GM19463 (cell line): ENCODE measurements at regions not wholly inside any gene's neighbourhood (a gene's known extent, or its start where the extent isn't known, plus 50 kb on each side); places are given as distances from the start of the nearest gene placed in this dataset.

ENCODE experiments used
- ATAC-seq: cut with Tn5 transposase; IDR thresholded peaks from one replicate; pipeline ENCODE4 v1.9.1; 2021; ENCODE audit warnings: mild to moderate bottlenecking, moderate library complexity; ENCODE audit not compliant: unreplicated experiment

DNA sequence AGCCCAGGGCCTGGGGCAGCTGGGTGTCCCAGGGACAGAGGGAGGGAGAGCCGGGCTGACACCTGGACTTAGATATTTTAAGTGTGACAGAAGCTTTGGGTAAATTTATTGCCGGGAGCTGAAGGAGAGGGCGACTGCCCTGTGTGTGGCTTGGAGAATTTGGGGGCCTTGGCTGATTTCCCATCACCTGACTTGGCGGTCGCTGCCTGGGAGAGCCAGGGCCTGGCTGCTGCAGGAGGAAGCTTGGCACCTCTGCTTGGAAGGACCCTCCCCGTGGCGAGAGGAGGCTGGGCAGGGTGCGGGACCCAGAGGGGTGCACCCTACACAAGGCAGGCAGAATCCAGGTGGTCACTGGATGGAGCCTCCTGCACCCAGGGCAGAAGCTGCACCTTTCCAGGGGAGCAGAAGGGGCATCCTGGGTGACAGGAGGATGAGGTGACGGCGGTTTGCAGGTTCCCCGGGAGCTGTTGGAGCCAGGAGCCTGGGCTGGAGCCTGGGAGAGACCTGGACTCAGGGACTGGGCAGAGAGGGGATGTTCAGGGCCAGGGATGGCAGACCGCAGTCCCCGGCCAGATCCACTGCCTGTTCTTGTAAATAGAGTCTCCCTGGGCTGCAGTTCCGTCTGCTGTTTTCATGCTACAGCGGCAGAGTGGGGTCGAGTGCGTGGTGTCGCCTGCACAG is 72.0 kb downstream of the RGS12 start:
- no peak for ATAC-seq

DNA sequence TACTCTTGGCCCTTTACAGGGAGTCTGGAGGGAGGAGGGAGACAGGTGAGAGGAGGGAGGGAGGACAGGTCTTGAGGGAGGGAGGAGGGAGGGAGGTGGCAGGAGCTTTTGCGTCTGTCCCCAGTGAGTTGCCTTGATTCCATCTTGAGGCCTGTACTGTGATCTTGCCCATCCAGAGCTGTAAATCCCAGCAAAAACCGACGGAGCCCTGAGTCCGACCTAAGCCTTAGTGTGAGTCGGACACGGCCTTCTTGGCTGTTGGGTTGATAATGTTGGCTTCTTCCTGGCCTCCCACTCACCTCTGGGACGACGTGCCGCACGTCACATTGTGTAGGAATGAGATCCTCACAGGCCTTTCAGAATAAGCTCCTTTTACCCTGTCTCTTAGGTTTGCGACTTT is 72.5 kb downstream of the RGS12 start:
- no peak for ATAC-seq

DNA sequence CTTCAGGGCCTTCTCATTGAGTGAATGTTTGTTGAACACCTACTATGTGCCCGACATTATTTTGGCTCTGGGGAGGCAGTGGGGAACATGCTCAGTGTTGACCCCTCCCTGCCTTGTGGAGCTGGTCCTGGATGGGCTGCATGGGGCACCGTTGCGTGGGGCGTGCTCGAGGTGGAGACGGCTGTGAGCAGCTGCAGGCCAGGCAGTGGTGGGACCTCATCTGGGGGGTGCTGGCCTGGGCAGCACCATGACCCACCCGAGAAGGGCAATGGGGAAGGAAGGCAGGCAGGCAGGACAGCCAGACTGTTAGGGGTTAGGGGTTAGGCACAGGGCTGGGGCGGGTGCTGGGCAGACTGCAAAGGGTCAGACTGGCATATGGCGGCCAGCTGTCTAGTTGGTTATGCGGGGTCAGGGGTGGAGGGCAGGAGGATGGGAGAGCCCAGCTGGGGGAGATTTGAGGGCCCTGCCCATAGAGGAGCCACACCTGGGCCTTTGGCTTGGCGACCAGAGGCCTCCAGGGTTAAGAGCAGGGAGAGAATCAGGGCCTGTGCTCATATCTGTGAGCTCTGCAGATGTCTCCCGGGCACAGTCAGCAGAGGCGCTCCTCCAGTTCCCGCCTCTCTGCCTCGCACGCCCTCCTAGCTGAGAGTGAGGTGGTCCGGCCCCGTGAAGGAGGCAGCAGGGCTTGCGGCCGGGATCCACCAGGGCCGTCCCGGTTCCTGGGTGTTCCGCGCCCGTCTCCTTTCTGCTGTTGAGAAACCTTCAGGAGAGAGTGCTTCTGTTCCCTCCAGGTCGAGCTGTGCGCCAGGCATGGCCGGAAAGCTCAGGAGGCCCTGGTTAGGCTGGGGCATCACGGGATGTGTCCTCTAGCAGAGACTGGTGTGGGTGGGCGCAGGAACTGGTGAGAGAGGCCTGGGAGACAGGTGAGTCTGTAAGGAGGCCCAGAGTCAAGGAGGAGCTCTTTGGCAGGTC is 73.3 kb downstream of the RGS12 start:
- no peak for ATAC-seq

DNA sequence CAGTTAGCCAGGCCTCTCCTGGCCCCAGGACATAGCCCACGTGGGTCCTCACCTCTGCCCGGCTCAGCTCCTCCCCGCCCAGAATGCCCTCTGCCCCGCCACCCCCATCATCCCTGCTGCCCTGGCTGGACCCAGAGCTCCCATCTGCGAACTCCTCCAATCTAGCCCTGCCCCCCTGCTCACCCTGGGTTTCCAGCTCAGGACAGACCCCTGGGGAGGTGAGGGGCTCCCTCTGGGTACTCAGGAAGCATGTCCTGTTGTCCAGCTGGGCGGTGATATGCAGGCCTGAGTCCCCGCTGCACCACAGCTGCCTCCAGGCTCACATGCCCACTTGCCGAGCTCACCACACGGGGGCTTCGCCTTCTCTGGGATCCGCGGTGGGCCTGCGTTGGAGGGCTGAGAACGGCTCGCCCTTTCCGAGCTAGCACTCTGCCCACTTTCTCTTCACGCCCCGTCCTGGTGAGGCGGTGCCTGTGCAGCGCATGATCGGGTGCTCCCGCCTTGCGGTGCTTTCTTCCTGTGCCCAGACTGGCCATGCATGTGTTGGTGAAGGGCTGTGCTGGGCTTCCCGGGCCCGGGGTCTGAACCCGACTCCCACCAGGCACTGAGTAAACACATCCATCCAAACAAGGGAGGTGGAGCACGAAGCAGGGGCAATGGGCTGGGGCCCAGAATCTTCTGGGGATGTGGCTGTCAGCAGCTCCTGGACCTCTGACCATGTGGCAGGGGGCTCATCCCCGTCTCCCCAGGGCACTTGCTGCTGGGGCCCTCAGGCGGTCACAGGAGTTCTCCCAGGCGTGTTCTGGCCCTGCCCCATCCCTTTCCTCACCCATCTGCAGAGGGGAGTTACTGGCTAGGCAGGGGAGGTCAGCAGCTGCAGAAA is 74.3 kb downstream of the RGS12 start:
- no peak for ATAC-seq

DNA sequence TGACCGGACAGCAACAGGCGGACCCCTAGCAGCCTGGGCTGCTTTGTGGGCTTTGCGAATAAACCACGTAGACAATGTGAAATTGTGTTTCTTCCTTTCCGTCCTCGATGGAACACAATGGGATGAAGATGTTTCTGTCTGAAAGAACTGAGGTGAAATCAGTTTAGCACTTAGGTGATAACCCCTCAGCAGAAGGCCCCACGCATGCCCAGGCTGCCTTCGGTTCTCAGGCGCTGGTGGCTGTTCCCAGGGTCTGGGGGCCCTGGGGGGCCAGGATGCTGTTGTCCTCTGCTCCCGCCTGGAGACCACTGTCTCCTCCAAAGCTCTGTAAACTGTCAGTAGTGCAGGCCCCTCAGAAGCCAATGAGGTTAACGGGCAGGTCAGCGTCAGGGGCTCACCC is 73.9 kb upstream of the HGFAC start:
- ATAC-seq = no peak

DNA sequence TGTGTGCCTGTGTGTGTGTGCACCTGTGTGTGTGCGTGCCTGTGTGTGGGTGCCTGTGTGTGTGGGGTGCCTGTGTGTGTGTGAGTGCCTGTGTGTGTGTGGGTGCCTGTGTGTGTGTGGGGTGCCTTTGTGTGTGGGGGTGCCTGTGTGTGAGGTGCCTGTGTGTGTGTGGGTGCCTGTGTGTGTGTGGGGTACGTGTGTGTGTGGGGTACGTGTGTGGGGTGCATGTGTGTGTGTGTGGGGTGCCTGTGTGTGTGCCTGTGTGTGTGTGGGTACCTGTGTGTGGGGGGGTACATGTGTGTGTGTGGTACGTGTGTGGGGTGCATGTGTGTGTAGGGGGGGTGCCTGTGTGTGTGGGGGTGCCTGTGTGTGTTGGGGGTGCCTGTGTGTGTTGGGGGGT is 73.4 kb upstream of the HGFAC start:
- ATAC-seq = no peak

DNA sequence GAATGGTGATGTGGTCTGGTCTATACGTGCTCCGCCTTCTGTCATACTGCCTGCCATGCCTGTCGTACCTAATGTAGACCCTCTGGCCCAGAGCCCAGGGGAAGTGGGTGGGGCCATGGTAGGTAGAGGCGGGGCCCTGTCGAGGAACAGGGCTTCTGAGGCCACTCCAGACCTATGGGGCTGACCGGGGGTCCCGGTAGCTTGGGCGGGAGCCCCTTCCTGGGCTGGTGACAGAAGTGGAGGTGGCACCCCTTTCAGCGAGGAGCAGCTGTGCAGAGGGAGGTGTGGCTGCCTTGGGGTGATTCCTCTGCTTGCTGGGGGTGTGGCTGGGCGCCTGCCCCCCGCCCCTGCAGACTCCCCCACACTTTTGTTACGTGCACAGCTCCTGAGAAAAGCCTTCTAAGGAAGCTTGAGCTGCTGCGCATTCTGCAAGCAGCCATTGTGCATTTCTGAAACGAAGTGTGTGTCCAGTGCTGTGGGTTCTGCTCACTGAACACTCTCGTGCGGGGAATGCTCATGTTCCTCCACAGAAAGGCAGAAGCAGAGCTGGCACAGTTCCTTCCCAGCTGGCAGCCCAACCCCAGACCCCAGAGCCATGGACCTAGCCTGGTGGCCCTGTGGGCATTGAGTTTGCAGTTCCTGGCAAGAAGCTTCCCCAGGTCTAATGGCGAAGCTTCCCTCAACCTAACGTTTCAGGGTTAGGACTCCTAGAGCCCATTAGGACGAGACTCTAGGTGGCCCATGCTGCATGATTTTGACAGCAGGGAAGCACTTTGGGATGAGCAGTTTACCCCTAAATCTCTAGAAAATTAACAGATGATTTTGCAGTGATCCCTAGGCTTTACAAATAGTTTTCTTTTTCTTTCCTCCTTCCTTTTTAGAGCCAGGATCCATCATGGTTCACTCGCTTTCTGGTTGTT is 72.7 kb upstream of the HGFAC start:
- ATAC-seq = no peak

DNA sequence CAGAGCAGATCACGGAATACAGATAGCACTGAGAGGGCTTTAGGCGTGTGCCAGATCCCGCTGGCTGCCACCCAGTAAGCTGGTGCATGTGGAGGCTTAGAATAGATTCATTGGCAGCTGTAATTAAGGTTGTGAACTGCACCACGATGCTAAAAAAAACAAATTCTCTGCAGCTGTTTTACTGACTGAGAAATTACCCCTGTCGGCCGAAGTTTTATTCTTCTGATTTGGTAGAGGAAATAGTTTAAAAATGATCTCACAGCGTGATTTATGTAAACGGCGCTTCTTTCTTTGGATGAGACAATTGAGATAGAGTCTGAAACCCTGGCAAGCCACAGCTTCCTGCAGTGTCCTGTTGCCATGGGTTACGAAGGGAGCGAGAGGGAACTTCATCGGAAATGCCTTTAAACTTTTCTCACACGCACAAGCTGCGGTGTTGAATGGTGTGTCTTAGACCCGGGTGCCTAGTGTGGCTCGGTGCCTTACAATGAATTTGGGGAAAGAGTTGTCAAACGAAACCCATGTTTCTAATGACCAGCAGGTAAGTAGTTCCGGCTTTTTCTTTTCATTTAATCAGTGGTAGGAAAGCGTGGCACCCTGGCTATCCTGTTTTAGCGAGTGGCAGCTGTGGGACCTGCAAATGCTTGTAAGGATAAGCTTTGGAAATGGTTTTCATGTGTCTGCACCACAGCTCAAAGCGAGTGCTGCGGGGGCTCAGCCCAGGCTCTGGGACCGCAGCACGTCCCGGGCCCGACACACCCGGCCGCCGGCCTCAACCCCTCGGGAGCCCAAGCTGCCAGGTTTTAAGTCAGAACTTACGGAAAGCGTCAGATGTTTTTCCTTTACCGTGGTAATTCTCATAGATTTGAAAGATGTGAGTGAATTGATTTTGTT is 71.7 kb upstream of the HGFAC start:
- ATAC-seq = no peak

DNA sequence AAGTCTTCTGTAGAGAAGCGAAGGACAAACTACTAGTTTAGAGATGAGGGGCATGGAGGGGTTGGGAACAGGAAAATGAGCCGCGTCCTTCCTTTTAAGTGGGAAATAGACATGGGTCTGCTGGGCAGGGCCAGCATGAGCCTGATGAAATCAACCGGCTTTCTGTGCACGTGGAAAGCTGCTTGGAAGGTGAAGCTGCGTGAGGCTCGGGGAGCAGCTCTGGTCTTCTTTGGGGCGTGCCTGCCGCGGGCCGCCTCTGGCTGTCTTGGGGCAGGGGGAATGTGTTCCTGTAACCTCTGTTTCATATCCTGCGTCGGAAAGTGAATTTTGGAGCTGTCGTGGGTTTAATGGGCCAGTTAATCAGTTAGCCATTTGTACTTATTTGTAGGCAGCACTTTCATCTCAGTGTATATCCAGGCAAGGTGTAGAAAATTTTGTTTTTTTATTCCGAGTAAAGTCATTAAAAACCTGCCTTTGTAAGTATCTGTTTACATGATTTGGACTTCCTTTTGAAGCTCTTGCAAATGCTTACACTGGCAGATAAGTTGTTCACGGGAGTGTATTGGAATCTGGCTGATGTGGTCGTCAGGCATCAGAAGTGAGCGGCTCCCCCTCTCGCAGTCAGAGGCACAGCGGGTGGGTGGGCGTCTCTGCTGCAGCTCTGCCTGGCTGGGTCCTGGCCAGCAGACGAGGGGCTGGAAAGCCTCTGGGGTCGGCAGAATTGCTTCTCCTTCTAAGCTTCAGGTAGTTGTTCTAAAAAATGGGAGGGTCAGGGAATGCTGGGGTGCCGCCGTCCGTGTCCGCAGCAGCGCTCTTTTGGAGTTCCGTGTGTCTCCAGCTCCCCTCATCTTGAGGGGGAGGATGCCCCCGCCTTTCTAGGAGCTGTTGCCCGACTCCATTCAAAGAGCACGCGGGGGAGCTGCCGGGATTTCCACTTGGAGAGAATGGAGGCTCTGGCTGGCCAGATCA is 70.5 kb upstream of the HGFAC start:
- no peak for ATAC-seq

DNA sequence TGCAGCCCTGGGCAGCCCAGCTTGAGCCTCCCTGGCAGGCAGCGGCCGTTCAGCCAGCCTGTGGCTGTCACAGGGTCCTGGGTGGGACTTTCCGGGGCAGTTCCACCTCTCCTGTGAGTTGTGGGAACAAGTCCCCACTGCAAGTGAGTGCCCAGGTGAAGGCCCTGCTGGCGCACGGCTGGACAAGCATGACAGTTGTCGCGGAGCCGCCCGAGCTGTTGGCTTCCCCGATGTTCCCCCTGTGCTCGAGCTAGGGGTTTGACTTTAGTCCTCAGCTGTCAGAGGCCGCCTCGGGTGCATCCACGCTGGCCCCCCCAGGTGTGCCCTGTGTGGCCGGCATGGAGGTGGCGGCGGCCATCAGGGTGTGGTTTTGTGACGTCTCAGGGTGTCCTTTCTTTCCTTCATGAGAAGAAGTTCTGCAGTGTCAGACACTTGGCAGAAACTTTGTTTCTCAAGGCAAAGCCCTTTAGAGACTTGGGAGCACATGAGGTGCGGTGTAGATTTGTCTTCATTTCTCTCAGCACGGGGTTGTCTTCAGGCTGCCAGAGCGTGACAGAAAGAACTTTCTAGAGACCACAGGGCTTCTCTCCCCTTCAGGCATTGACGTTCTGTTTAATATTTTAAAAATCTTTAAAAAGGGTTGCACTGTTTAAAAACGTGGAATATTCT is 69.4 kb upstream of the HGFAC start:
- peak; percentile 27 for ATAC-seq

DNA sequence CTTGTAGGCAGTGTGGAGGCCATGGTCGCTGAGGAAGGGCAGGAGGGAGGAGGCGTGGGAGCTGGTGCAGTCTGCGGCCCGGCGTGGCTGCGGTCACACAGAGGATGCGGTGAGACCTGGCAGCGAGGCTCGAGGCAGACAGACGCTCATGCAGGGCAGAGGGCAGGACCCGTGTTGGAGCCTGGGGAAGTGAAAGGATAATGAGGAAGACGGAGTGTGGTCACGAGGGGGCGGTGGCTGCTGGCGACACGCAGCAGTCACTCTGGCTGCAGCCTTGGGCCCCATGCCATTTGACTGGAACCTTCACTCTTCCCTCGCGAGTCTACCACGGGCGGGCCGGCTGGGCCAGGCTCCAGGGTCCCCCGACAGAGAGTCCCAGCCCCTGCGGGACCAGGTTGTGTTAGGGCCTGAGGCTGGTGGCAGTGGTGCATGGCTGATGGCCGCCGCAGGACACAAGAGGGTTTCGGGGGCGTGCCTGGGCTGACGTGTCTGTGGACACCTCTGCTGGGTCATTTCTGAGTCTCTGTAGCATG is 68.8 kb upstream of the HGFAC start:
- peak; percentile 76 for ATAC-seq

DNA sequence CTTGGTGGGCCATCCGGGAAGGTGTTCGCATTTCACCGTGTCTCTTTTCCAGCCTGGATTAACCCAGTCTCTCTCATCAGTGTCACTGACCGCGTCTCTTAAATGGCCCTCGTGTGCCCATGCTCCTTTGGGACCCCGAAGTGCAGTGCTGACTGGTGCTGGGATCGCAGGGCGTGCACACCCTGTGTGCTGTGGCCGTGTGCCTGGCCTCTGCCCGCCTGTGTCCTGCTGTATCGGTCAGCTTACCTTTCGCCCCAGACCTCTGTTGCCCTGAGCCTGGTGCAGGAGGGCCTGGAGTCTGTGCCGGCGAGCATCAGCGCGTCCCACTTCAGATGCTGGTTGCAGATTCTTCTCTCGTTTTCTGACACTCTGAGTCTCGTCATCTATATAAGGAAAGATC is 68.3 kb upstream of the HGFAC start:
- ATAC-seq = no peak

DNA sequence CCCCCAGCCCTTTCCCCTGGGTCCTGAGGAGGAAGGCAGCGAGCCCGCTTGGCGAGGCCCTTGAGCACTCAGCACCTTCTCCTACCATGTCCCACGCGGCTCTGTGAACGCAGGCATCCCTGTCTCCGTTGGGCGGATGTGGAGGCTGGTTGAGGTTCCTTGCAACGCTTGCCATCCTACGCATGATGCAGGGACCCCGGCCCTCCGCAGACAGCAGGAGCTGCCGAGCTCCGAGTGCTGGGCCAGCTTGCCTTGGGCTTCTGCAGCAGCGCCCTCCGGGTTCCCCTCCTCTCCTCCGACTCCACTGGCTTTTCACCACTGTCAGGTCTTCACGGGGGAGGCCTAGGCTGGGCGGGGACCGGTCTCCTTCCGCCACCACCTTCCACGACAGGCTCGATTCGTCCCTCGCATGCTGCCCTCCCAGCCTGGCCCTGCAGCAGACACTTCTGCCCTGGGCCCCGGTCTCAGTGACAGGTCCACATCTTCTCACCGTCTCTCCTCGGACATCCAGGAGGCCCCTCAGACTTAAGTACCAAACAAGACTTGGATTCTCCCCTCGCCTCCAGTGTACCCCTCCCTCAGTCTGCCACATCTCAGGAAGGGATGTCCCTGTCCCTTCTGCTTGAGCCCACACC is 67.6 kb upstream of the HGFAC start:
- no peak for ATAC-seq

DNA sequence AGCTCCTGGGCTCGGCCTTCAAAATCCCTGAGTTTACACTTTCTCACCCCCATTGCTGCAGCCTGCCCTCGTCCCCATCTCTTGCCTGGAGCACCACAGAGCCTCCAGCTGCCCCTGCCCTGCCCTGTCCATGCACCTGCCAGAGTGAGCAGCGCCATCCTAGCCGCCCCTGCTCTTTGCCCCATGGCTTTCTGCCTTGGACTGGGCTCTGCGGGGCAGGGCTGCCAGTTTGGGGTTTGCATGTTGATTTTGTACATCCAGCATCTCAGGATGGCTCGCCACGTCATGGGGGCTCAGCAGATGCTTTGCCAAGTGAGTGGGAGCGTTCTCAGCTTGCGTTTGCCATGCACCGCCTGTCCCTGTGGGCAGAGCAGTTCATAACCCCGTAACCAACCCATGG is 67.1 kb upstream of the HGFAC start:
- ATAC-seq = no peak

DNA sequence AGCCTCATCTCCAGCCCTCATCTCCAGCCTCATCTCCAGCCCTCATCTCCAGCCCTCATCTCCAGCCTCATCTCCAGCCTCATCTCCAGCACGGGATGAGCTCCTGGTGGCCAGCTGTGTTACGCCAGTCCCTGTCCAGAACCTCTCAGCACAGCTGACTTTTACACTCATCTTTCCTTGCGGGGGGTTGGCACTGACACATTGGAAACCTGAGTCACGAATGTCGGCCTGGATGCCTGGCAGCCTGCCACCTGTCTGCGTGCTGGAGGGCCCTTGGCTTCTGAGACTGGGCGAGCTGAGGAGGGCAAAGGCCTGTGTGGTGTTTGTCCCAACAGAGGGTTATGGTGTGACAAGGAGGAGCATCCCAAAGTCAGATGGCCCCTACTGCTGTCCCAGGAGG is 66.1 kb upstream of the HGFAC start:
- ATAC-seq = no peak

DNA sequence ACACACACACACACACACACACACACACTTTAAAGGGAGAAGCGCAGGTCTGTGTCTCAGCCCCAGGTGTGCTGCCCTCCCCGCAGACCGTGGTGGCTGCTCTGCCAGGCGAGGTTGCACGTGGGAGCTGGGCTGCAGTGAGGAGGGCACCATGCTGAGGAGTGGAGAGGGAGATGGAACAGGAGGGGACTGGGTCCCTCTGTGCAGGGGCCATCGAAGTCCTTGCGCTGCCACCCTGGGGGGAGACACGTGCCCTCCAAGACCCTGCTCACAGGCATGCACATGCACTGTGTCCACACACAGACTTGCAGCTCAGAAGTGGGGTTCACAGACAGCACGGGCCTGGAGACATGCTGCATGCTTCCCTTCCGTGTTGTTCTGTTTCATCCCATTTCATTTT is 65.5 kb upstream of the HGFAC start:
- ATAC-seq = no peak

DNA sequence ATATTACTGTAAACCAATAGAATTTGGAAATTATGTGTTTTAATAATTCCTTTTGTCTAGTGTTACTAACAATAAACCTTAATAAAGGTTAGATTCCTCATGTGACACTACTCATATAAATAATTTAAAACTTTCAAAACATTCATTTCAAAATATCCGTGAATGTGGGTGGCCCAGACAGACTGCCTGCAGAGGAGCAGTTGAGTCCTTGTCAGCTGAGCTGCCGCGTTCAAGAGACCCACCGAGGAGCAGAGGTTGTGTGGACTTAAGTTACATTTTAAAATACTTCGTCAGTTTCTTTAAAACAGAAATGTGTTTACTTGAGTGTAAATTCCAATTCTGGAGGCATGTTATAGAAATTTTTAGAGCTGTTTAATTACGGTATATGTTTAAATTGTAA is 64.2 kb upstream of the HGFAC start:
- no peak for ATAC-seq
